Liver (tissue), 3 donors: ENCODE measurements at regions not wholly inside any gene's neighbourhood (a gene's known extent, or its start where the extent isn't known, plus 50 kb on each side); places are given as distances from the start of the nearest gene placed in this dataset.

Experiments used
- CTCF ChIP-seq: fragments of 150-350 bp; IDR thresholded peaks from 2 replicates; pipeline ENCODE4 v1.5.1; 2017; ENCODE audit warnings: improper control_type of control experiment, low read depth, low read length; ENCODE audit not compliant: missing input control
- EGR1 ChIP-seq, 2 donors: IDR thresholded peaks; 2 replicates each; pipeline ENCODE4 v1.6.1; 2016 to 2018; ENCODE audit warnings: antibody characterized with exemption in 2 of 2, low read depth in 2 of 2
- GABPA ChIP-seq, 2 donors: IDR thresholded peaks in 1 of 2; conservative IDR thresholded peaks in 1 of 2; 2 replicates each; pipeline ENCODE4 v1.6.1; 2016; ENCODE audit warnings: antibody characterized with exemption in 2 of 2, mild to moderate bottlenecking in 1 of 2, moderate library complexity in 1 of 2
- HNF4A ChIP-seq, 2 donors: conservative IDR thresholded peaks; 2 replicates each; pipeline ENCODE4 v1.6.1; 2016; ENCODE audit warnings: antibody characterized with exemption in 2 of 2, mild to moderate bottlenecking in 2 of 2
- JUND ChIP-seq, 2 donors: IDR thresholded peaks; 2 replicates each; pipeline ENCODE4 v1.6.1; 2016; ENCODE audit warnings: antibody characterized with exemption in 2 of 2
- MAX ChIP-seq: IDR thresholded peaks from 2 replicates; pipeline ENCODE4 v1.6.1; 2016; ENCODE audit warnings: antibody characterized with exemption
- RAD21 ChIP-seq, 2 donors: IDR thresholded peaks; 2 replicates each; pipeline ENCODE4 v1.6.1; 2016; ENCODE audit warnings: antibody characterized with exemption in 2 of 2, mild to moderate bottlenecking in 2 of 2
- YY1 ChIP-seq: IDR thresholded peaks from 2 replicates; pipeline ENCODE4 v1.6.1; 2016; ENCODE audit warnings: antibody characterized with exemption, mild to moderate bottlenecking
- TF ChIP-seq, protein P1 (sequence below): IDR thresholded peaks from 2 replicates; pipeline ENCODE4 v1.6.1; 2016; ENCODE audit warnings: antibody characterized with exemption, mild to moderate bottlenecking
- TF ChIP-seq, protein P2 (sequence below): IDR thresholded peaks from 2 replicates; pipeline ENCODE4 v1.6.1; 2016; ENCODE audit warnings: antibody characterized with exemption
- donor health status: healthy.
- donor health status: healthy.

DNA sequence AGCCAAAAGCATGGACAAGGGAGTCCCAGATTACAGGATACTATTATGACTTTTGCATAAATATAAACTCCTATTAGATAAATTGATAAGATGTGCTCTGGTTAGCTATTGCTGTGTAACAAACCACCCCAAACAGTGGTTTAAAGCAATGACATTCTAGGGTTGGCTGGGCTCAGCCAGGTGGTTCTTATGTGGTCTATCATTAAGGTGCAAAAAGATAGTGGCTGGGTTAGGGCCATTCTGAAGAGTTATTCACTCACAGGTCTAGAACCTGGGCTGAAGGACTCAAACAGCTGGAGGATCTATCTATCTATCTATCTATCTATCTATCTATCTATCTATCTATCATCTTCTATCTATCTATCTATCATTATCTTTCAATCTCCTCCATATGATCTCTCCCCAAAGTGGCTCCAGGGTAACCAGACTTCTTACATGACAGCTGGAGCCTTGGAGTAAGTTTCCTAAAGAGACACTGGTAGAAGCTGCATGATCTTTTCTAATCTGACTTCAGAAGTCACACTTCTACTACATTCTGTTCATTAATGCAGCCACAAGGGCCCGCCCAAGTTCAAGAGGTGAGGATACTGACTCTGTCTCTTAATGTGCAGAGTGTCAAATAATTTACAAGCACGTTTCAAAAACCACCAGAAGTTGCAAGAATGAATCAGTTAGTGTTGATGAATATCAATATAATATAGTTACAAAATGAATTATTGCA lies 74.9 kb upstream of the XCR1 start:
- TF ChIP-seq CTCF = no peak
- TF ChIP-seq, protein P1, sequence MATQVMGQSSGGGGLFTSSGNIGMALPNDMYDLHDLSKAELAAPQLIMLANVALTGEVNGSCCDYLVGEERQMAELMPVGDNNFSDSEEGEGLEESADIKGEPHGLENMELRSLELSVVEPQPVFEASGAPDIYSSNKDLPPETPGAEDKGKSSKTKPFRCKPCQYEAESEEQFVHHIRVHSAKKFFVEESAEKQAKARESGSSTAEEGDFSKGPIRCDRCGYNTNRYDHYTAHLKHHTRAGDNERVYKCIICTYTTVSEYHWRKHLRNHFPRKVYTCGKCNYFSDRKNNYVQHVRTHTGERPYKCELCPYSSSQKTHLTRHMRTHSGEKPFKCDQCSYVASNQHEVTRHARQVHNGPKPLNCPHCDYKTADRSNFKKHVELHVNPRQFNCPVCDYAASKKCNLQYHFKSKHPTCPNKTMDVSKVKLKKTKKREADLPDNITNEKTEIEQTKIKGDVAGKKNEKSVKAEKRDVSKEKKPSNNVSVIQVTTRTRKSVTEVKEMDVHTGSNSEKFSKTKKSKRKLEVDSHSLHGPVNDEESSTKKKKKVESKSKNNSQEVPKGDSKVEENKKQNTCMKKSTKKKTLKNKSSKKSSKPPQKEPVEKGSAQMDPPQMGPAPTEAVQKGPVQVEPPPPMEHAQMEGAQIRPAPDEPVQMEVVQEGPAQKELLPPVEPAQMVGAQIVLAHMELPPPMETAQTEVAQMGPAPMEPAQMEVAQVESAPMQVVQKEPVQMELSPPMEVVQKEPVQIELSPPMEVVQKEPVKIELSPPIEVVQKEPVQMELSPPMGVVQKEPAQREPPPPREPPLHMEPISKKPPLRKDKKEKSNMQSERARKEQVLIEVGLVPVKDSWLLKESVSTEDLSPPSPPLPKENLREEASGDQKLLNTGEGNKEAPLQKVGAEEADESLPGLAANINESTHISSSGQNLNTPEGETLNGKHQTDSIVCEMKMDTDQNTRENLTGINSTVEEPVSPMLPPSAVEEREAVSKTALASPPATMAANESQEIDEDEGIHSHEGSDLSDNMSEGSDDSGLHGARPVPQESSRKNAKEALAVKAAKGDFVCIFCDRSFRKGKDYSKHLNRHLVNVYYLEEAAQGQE = no peak
- TF ChIP-seq GABPA (IDR thresholded peaks at IDR 0.05 in 1 of 2, conservative IDR thresholded peaks at IDR 0.05 in 1 of 2) = no peak
- TF ChIP-seq MAX = no peak
- no peak for TF ChIP-seq YY1
- TF ChIP-seq, protein P2, sequence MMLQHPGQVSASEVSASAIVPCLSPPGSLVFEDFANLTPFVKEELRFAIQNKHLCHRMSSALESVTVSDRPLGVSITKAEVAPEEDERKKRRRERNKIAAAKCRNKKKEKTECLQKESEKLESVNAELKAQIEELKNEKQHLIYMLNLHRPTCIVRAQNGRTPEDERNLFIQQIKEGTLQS = no peak
- TF ChIP-seq RAD21 (IDR thresholded peaks at IDR 0.05) = peak in 1 of 2 donors; percentile 6
- no peak for TF ChIP-seq HNF4A (conservative IDR thresholded peaks at IDR 0.05)
- no peak for TF ChIP-seq JUND (IDR thresholded peaks at IDR 0.05)
- no peak for TF ChIP-seq EGR1 (IDR thresholded peaks at IDR 0.05; ENCODE audit: low read depth in 2 of 2)
